SK-N-SH (cell line): ENCODE measurements at regions not wholly inside any gene's neighbourhood (a gene's known extent, or its start where the extent isn't known, plus 50 kb on each side); places are given as distances from the start of the nearest gene placed in this dataset.

Source experiments
- CTCF ChIA-PET: fragments of 300-600, 350-600 bp; formaldehyde crosslinking; extraction: SDS; loops from one replicate; lab custom pipeline; 2021; lab: Yijun Ruan, JAX
- POLR2A ChIA-PET: fragments of 350-600 bp; sonication (Branson Sonifier 250); formaldehyde crosslinking; extraction: SDS; loops from one replicate; lab custom pipeline; 2020; ENCODE audit warnings: antibody characterized with exemption, inconsistent platforms; lab: Yijun Ruan, JAX
- DNase-seq: peaks from one replicate; pipeline ENCODE4 v3.0.0; 2012
- H2AFZ ChIP-seq: fragments of 200-600 bp; sonication (generic); 2 replicates; pipeline ENCODE4 v1.8.1; 2016; ENCODE audit warnings: antibody characterized with exemption, mild to moderate bottlenecking, low read depth
- H3F3A ChIP-seq: fragments of 200-600 bp; sonication (generic); replicated peaks from 2 replicates; pipeline ENCODE3; 2016; ENCODE audit warnings: antibody characterized with exemption, mild to moderate bottlenecking; ENCODE audit not compliant: insufficient read depth
- H3K27ac ChIP-seq, 2 experiments: fragments of 200-500 bp in 1 of 2; fragments of 200-600 bp in 1 of 2; sonication (Bioruptor generic) in 1 of 2; sonication (generic), shearing (Covaris generic) in 1 of 2; 2 replicates each; pipeline versions ENCODE4 v1.5.1 to v1.6.1; 2014 to 2016; ENCODE audit warnings: low read depth in 2 of 2, inconsistent platforms in 1 of 2, low read length in 1 of 2, mild to moderate bottlenecking in 1 of 2, mixed read lengths in 1 of 2
- H3K27me3 ChIP-seq: fragments of 200-600 bp; sonication (generic), shearing (Covaris generic); 2 replicates; pipeline ENCODE4 v1.6.1; 2016; ENCODE audit warnings: mixed run types; ENCODE audit not compliant: insufficient read depth
- H3K36me3 ChIP-seq, 2 experiments: fragments of 200-500 bp in 1 of 2; fragments of 200-600 bp in 1 of 2; sonication (Bioruptor generic) in 1 of 2; sonication (generic) in 1 of 2; replicated peaks in 1 of 2; 2 replicates each; pipeline versions ENCODE3 to v1.5.1; 2014 to 2016; ENCODE audit warnings: low read length in 1 of 2, mild to moderate bottlenecking in 1 of 2; ENCODE audit not compliant: insufficient read depth in 2 of 2, control insufficient read depth in 1 of 2
- H3K4me1 ChIP-seq, 2 experiments: fragments of 200-500 bp in 1 of 2; fragments of 200-600 bp in 1 of 2; sonication (Bioruptor generic) in 1 of 2; sonication (generic), shearing (Covaris generic) in 1 of 2; 2 replicates each; pipeline versions ENCODE4 v1.5.1 to v1.6.1; 2014 to 2016; ENCODE audit warnings: low read depth in 1 of 2, low read length in 1 of 2, mixed run types in 1 of 2; ENCODE audit not compliant: insufficient read depth in 2 of 2, control insufficient read depth in 1 of 2
- H3K4me2 ChIP-seq: fragments of 200-600 bp; sonication (generic), shearing (Covaris generic); 2 replicates; pipeline ENCODE4 v1.6.1; 2017; ENCODE audit warnings: mixed run types
- H3K4me3 ChIP-seq, 2 experiments: fragments of 200-500 bp in 1 of 2; fragments of 200-600 bp in 1 of 2; sonication (Bioruptor generic) in 1 of 2; sonication (generic), shearing (Covaris generic) in 1 of 2; 2 replicates each; pipeline versions ENCODE4 v1.5.1 to v1.8.1; 2014 to 2016; ENCODE audit warnings: low read depth in 2 of 2, inconsistent platforms in 1 of 2, low read length in 1 of 2, mild to moderate bottlenecking in 1 of 2, mixed read lengths in 1 of 2, moderate library complexity in 1 of 2
- H3K79me2 ChIP-seq: fragments of 200-600 bp; sonication (generic); 2 replicates; pipeline ENCODE4 v1.8.1; 2017; ENCODE audit warnings: mild to moderate bottlenecking; ENCODE audit not compliant: insufficient read depth
- H3K9ac ChIP-seq: fragments of 200-600 bp; sonication (generic); 2 replicates; pipeline ENCODE4 v1.6.1; 2017; ENCODE audit warnings: mixed run types
- H3K9me2 ChIP-seq: fragments of 200-600 bp; sonication (generic); 2 replicates; pipeline ENCODE4 v1.6.1; 2017; ENCODE audit warnings: mixed run types
- H3K9me3 ChIP-seq: fragments of 200-600 bp; sonication (generic); 2 replicates; pipeline ENCODE4 v1.6.1; 2017; ENCODE audit warnings: mixed run types, mild to moderate bottlenecking, moderate library complexity
- H4K20me1 ChIP-seq: fragments of 200-600 bp; sonication (generic); 2 replicates; pipeline ENCODE4 v1.6.1; 2017; ENCODE audit warnings: mild to moderate bottlenecking, mixed run types; ENCODE audit not compliant: insufficient read depth
- CHD2 ChIP-seq: fragments of 150-350 bp; IDR thresholded peaks from 2 replicates; pipeline ENCODE4 v1.6.1; 2018; ENCODE audit warnings: low read length; ENCODE audit not compliant: partially characterized antibody
- EZH2phosphoT487 ChIP-seq: fragments of 200-600 bp; sonication (generic); IDR thresholded peaks from 2 replicates; pipeline ENCODE4 v1.6.1; 2017; ENCODE audit warnings: low read depth, mixed run types, mild to moderate bottlenecking, antibody characterized with exemption, moderate library complexity, borderline replicate concordance
- FOSL2 ChIP-seq: IDR thresholded peaks from 2 replicates; pipeline ENCODE4 v1.4.0; 2012; ENCODE audit warnings: low read depth, mild to moderate bottlenecking, moderate library complexity, borderline replicate concordance
- FOXJ3 ChIP-seq: sonication (generic); formaldehyde crosslinking; IDR thresholded peaks from 2 replicates; pipeline ENCODE4 v1.5.1; 2020; ENCODE audit warnings: mild to moderate bottlenecking, missing genetic modification reagents
- GATA2 ChIP-seq: sonication (generic); formaldehyde crosslinking; IDR thresholded peaks from 2 replicates; pipeline ENCODE4 v1.5.0; 2020; ENCODE audit warnings: mild to moderate bottlenecking, missing genetic modification reagents
- NFIC ChIP-seq: IDR thresholded peaks from 2 replicates; pipeline ENCODE4 v1.4.0; 2012; ENCODE audit warnings: borderline replicate concordance
- POLR2AphosphoS5 ChIP-seq: IDR thresholded peaks from 2 replicates; pipeline ENCODE4 v1.6.1; 2012; ENCODE audit warnings: low read depth, low read length
- REST ChIP-seq: IDR thresholded peaks from 2 replicates; pipeline ENCODE4 v1.6.1; 2012; ENCODE audit warnings: mild to moderate bottlenecking, low read depth, low read length, moderate library complexity
- RFX5 ChIP-seq: IDR thresholded peaks from 2 replicates; pipeline ENCODE4 v1.6.1; 2012; ENCODE audit warnings: mild to moderate bottlenecking, improper control_type of control experiment, low read length
- RXRA ChIP-seq: IDR thresholded peaks from 2 replicates; pipeline ENCODE4 v1.4.0; 2012; ENCODE audit warnings: low read depth, mild to moderate bottlenecking, borderline replicate concordance
- TAF1 ChIP-seq: IDR thresholded peaks from 2 replicates; pipeline ENCODE4 v1.6.1; 2012; ENCODE audit warnings: low read depth, mild to moderate bottlenecking, low read length, moderate library complexity, borderline replicate concordance
- TCF12 ChIP-seq: IDR thresholded peaks from 2 replicates; pipeline ENCODE4 v1.4.0; 2012
- USF1 ChIP-seq: IDR thresholded peaks from 2 replicates; pipeline ENCODE4 v1.4.0; 2012; ENCODE audit warnings: low read depth, borderline replicate concordance
- USF2 ChIP-seq: fragments of 150-350 bp; IDR thresholded peaks from 2 replicates; pipeline ENCODE4 v1.6.1; 2017; ENCODE audit warnings: antibody characterized with exemption, low read length, low read depth, borderline replicate concordance
- ZBTB33 ChIP-seq: IDR thresholded peaks from 2 replicates; pipeline ENCODE4 v1.4.0; 2012; ENCODE audit warnings: low read depth, borderline replicate concordance
- WGBS: methylation state at CpG from one replicate; pipeline ENCODE4 v1.1.6; 2017; ENCODE audit warnings: low lambda C conversion rate; 5-methylcytosine and 5-hydroxymethylcytosine counted together
- TF ChIP-seq, protein P1 (sequence below): IDR thresholded peaks from 2 replicates; pipeline ENCODE4 v1.4.0; 2012; ENCODE audit warnings: low read depth

DNA sequence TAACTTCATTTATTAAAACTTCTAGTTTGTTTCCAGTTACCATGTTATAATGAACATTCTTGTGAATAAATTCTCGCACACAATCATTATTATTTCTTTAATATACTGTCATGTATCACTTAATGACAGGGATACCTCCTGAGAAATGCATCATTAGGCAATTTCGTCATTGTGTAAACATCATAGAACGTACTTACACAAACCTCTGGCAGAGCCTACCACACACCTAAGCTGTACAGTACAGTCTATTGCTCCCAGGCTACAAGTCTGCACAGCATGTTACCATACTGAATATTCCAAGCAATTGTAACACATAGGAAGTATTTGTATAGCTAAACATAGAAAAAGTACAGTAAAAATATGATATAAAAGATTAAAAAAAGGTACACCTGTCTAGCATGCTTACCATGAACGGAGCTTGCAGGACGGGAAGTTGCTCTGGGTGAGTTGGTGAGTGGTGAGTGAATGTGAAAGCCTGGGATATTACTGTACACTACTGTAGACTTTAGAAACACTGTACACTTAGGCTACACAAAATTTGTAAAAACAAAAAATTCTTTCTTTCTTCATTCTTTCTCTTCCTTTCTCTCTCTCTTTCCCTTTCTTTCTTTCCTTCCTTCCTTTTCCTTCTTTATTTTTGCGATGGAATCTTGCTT is 268.2 kb upstream of the SOX4 start (continued):
- TF ChIP-seq USF1 = no peak
- no peak for TF ChIP-seq USF2
- TF ChIP-seq NFIC = no peak

- no peak overlapping the region for H3K4me3 ChIP-seq
- H3F3A ChIP-seq = no peaks in the 10 kb centered on the region
- TF ChIP-seq RXRA (no peak), NFIC (no peak)
- TF ChIP-seq, all 33 proteins: peak for 0
- H3K36me3 ChIP-seq = no peaks in the 10 kb centered on the region
- H3K27ac ChIP-seq = no peak overlapping the region
- no peaks in the 10 kb centered on the region for H3K9me3 ChIP-seq
- DNase-seq = no peak
- ChIA-PET POLR2A (no interaction called here), CTCF (no interaction called here)
- no peaks in the 10 kb centered on the region for H3K9me2 ChIP-seq
- no peaks in the 10 kb centered on the region for H3K79me2 ChIP-seq
- no peak overlapping the region for H2AFZ ChIP-seq
- no peak overlapping the region for H3K4me2 ChIP-seq
- no peak overlapping the region for H3K9ac ChIP-seq
- WGBS = 71% methylated on average over 9 of the region's 9 CpGs
- no peaks in the 10 kb centered on the region for H3K27me3 ChIP-seq
- no peaks in the 10 kb centered on the region for H4K20me1 ChIP-seq
- H3K4me1 ChIP-seq = no peaks in the 10 kb centered on the region; a peak in 1 of 4 replicates
Measured at GRCh38 chr6:21327326-21328112, 266.0 kb upstream of the SOX4 start.

- H3K9me3 ChIP-seq = no peaks in the 10 kb centered on the region
- ChIA-PET CTCF (interaction anchor here (0.6 to 0.9 kb wide), 2 partner anchors 157 to 495 kb away, joined by 3 read pairs; no protein-coding TSS in a partner anchor), POLR2A (no interaction called here)
- no peaks in the 10 kb centered on the region for H4K20me1 ChIP-seq
- WGBS = 59% methylated on average over 7 of the region's 7 CpGs
- H3K79me2 ChIP-seq = no peaks in the 10 kb centered on the region
- H3K4me3 ChIP-seq = no peak overlapping the region
- no peaks in the 10 kb centered on the region for H3K27me3 ChIP-seq
- no peaks in the 10 kb centered on the region for H3K9me2 ChIP-seq
- H3K36me3 ChIP-seq = no peaks in the 10 kb centered on the region
- peaks cover 0 to 3% of the 10 kb centered on the region in 2 experiments; a peak in 1 of 4 replicates for H3K4me1 ChIP-seq
- no peak overlapping the region for H3K27ac ChIP-seq
- H3K4me2 ChIP-seq = no peak overlapping the region
- no peaks in the 10 kb centered on the region for H3F3A ChIP-seq
- no peak for DNase-seq
- no peak overlapping the region for H2AFZ ChIP-seq
- no peak overlapping the region for H3K9ac ChIP-seq
- TF ChIP-seq TCF12 (no peak), RFX5 (no peak), CHD2 (no peak), GATA2 (CRISPR knock-in tag) (no peak), ZBTB33 (no peak), FOSL2 (no peak), EZH2phosphoT487 (no peak), FOXJ3 (CRISPR knock-in tag) (no peak), REST (no peak), TAF1 (no peak), POLR2AphosphoS5 (no peak), NFIC (no peak)
- TF ChIP-seq, protein P1, sequence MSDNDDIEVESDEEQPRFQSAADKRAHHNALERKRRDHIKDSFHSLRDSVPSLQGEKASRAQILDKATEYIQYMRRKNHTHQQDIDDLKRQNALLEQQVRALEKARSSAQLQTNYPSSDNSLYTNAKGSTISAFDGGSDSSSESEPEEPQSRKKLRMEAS = no peak
Measured at GRCh38 chr6:21331235-21331634, 262.3 kb upstream of the SOX4 start.
